Hematopoietic multipotent progenitor cell treated with erythropoietin and hydrocortisone succinate and interleukin-3 and kit ligand, for 15 days (in vitro differentiated cells): ENCODE measurements at regions not wholly inside any gene's neighbourhood (a gene's known extent, or its start where the extent isn't known, plus 50 kb on each side); places are given as distances from the start of the nearest gene placed in this dataset.

ENCODE experiments used
- DNase-seq: peaks from one replicate; pipeline ENCODE4 v3.0.0-alpha.2; 2015; ENCODE audit warnings: low spot score

- no peak for DNase-seq
These were observed 409.3 kb upstream of the SLC24A2 start for GRCh38 chr9:20197976-20198685.

GRCh38 chr9:20191228-20191840, 402.5 kb upstream of the SLC24A2 start:
- DNase-seq, result no peak

DNA sequence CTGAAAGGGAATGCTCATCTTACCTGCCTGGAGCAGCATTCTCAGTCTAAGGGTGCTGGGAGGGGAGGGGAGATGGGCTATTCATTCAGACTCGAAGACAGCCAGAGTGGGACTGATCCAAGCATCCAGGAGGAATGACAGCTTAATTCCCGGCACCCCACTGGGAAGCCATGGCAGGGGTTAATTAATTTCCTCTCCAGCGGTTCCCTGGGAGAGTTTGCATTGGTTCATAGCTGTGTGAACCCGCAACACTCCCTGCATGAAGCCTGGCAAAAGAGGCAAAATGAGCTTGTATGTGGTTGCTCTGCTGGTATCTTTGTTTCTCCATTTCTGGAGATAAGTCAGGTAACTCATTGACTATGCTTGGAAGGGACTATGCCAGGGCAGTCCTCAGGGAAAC, 401.0 kb upstream of the SLC24A2 start:
- DNase-seq, result no peak

GRCh38 chr9:20188616-20189369, 400.0 kb upstream of the SLC24A2 start:
- no peak for DNase-seq

DNA sequence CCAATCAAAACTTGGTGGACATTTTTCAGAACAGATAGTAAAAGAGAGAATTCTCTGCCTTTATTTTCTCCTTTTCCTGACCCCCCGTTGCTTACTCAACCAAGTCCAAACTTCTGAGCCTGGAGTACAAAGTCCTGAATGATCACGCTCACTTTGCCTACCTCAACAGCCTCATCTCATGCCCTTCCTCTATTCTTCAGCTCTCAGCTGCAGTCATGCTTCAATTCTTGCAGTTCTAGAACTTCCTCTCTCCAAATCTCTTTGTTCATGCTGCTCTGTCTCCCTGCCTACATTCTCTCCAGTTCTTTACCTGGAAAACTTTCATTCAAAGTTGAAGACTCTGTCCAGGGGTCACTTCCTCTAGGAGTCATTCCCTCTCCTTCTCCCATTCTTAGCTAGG, 398.5 kb upstream of the SLC24A2 start:
- DNase-seq, result no peak

GRCh38 chr9:20186823-20187222, 398.0 kb upstream of the SLC24A2 start:
- no peak for DNase-seq

DNA sequence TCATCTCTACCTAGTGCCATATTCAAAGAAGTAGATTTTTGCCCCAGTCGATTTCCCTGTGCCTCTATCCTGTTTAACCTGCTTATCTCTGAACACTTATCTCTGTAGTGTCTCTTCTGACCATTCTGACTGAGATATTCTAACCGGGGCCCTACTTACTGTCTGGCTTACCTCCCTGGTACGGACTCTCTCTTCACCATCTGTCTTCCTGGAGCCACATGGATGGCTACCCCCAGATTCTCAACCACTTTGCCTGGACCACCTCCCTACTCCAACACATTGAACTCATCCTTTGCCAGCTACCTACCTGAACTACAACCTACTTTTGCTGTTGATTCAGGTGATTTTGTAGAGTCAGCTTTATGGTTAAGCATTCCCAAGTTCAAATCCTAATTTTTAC, 397.4 kb upstream of the SLC24A2 start:
- DNase-seq, result no peak

- DNase-seq, result no peak
These were observed 395.7 kb upstream of the SLC24A2 start for GRCh38 chr9:20184541-20184940.

- no peak for DNase-seq
These were observed 389.8 kb upstream of the SLC24A2 start for GRCh38 chr9:20178679-20179078.

GRCh38 chr9:20178197-20178596, 389.4 kb upstream of the SLC24A2 start:
- no peak for DNase-seq

- no peak for DNase-seq
These were observed 381.3 kb upstream of the SLC24A2 start for GRCh38 chr9:20170122-20170521.

- DNase-seq, result no peak
These were observed 363.4 kb upstream of the SLC24A2 start for GRCh38 chr9:20152151-20152725.

DNA sequence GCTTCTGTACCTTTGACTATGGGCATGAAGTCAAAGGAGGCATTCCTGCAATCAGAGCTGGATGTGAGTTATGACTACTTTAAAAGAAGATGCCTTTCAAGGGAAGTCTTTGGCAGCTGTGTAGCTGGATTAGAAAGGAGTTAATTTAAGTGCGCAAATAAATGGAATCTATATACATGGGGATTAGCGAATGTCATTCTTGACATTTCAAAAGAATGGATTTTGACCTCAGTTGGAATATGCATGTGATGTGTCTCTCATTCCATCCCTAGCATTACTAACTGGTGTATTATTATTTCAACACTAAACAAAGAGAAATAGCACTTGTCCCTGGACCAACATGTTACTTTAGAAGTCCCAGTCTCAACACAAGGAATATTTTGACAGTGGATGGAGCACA, 359.6 kb upstream of the SLC24A2 start:
- DNase-seq, result no peak

DNA sequence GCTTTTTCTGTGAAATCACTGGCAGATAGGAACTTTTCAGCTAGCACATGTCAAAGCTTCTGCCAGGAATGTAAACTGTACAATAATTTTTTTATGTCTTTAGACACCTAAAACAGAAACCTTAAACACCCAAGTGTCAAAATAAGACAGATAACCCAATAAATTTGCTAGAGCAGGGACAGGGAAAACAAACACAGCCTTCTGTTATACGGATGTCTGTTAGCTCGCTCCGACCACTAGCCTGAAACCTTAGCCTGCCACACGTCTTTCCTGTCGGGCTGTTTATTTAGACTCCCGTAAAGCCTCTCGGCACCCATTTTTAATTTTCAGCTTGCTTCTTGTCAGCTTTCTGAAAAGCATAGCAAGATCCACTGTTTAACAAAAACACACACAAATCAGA, 355.4 kb upstream of the SLC24A2 start:
- DNase-seq, result no peak

- DNase-seq, result no peak
These were observed 351.0 kb upstream of the SLC24A2 start for GRCh38 chr9:20139763-20140290.

- no peak for DNase-seq
These were observed 350.0 kb upstream of the SLC24A2 start for GRCh38 chr9:20138841-20139240.

GRCh38 chr9:20138116-20138515, 349.3 kb upstream of the SLC24A2 start:
- DNase-seq, result no peak

GRCh38 chr9:20137425-20137824, 348.6 kb upstream of the SLC24A2 start:
- DNase-seq, result no peak

DNA sequence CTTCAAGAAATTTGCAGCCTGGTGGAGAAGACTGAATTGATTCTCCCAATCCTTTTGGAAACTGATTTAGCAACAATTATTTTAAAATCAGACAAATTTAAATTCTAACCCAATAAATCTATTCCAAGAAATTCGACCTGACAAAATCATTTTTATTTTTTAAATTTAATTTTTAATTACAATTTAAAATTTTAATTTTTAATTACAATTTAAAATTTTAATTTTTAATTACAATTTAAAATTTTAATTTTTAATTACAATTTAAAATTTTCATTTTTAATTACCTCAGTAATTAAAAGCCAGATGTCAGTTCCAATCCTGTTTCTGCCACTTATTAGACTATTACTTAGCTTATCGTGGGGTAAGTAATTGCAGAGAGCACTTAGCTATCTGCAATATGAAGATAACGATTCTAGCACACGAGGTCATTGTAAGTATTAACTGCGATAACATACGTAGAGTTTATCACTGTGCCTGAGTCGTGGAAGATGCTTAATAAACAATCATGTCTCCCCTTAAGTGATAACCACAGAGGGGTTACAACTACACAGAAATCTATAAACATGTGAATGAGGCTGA, 346.4 kb upstream of the SLC24A2 start:
- DNase-seq, result no peak

GRCh38 chr9:20125727-20126126, 336.9 kb upstream of the SLC24A2 start:
- DNase-seq, result no peak

DNA sequence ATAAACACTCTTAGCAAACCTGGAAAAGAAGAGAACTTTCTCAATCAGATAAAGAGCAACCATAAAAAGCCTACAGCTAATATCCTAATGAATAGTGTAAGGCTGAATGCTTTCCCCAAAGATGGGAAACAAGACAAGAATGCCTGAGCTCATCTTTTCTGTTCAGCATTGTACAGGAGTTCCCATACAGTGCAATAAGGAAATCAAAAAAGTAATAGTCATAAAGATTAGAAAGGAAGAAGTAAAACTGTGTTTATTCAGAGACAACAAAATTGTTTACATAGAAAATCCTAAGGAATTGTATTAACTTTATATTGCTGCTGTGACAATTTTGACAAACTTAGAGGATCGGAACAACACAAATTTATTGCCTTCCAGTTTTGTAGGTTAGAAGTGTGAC, 330.7 kb upstream of the SLC24A2 start:
- DNase-seq, result no peak

DNA sequence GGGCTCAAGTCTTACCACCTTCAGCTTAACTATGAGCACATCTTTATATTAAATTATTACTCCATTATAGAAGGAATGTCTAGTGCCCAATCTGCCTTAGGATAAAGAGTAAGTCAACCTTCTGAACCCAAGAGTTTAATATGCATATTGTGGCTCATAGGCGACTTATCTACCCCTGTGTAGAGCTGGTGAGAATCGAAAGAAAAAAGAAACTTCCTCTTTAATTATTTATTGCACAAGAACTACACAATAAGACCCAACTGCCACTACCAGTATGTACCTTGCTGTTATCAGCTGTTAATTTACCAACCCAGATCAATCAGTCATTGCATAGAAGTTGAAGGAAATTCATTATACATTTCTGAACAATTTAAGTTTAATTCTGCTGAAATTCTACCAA, 329.1 kb upstream of the SLC24A2 start:
- DNase-seq, result no peak
